ENCODE measurements at regions not wholly inside any gene's neighbourhood (a gene's known extent, or its start where the extent isn't known, plus 50 kb on each side); places are given as distances from the start of the nearest gene placed in this dataset.

- DNase-seq (ENCODE audit: low spot score), result no peak
Measured at GRCh38 chr11:27188696-27189095, 148.1 kb downstream of the BBOX1 start.

GRCh38 chr11:27187848-27188621, 147.4 kb downstream of the BBOX1 start:
- no peak for DNase-seq (ENCODE audit: low spot score)

- no peak for DNase-seq (ENCODE audit: low spot score)
Measured at GRCh38 chr11:27187075-27187847, 146.6 kb downstream of the BBOX1 start.

- DNase-seq (ENCODE audit: low spot score), result no peak
Measured at GRCh38 chr11:27186580-27186979, 146.0 kb downstream of the BBOX1 start.

- DNase-seq (ENCODE audit: low spot score), result no peak
Measured at GRCh38 chr11:27184458-27185312, 144.1 kb downstream of the BBOX1 start.

- peak; percentile 84 for DNase-seq (ENCODE audit: low spot score)
Measured at GRCh38 chr11:27183672-27184457, 143.2 kb downstream of the BBOX1 start.

GRCh38 chr11:27179334-27179733, 138.7 kb downstream of the BBOX1 start:
- no peak for DNase-seq (ENCODE audit: low spot score)

- no peak for DNase-seq (ENCODE audit: low spot score)
Measured at GRCh38 chr11:27178859-27179258, 138.2 kb downstream of the BBOX1 start.

Measured in Ammon's horn (tissue), 1 donor.